GM12865 (cell line): ENCODE measurements at regions not wholly inside any gene's neighbourhood (a gene's known extent, or its start where the extent isn't known, plus 50 kb on each side); places are given as distances from the start of the nearest gene placed in this dataset.

Experiments used
- DNase-seq: peaks from one replicate; pipeline ENCODE4 v3.0.0; 2010; ENCODE audit warnings: low read depth
- H3K4me3 ChIP-seq: 2 replicates; pipeline ENCODE4 v1.5.1; 2011; ENCODE audit warnings: mild to moderate bottlenecking, low read depth, low read length, control low read depth
- TF ChIP-seq, protein P1 (sequence below): IDR thresholded peaks from 2 replicates; pipeline ENCODE4 v1.5.1; 2011; ENCODE audit warnings: low read length, control low read depth, low read depth, inconsistent platforms; ENCODE audit not compliant: insufficient read depth; ENCODE audit errors: missing control alignments

DNA sequence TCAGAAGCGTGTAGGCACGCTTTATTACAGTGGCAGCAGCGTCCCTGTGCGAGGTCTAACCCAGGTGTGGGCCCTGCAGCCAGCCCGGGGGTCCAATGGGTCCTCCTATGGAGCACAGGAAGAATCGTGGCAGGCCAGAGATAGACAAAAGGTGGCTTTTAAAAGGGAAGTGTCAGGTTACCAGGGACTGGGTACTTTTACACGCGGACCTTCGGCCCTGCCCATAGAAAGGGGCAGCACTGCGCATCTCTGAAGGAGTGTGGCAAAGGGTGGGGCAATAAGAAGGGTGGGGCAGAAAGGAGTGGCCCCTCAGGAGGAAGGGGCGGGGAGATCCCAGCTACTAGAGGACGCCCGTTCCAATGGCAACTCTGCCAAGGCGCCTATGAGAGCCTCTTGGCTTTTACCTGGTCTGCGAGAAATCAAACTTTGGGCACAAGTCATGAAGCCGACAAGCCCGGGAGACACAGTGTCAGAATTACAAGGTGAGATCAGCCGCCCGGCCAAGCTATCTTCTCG, 1419.8 kb downstream of the UQCRFS1 start:
- peak overlapping the region; percentile 79 for H3K4me3 ChIP-seq
- TF ChIP-seq, protein P1, sequence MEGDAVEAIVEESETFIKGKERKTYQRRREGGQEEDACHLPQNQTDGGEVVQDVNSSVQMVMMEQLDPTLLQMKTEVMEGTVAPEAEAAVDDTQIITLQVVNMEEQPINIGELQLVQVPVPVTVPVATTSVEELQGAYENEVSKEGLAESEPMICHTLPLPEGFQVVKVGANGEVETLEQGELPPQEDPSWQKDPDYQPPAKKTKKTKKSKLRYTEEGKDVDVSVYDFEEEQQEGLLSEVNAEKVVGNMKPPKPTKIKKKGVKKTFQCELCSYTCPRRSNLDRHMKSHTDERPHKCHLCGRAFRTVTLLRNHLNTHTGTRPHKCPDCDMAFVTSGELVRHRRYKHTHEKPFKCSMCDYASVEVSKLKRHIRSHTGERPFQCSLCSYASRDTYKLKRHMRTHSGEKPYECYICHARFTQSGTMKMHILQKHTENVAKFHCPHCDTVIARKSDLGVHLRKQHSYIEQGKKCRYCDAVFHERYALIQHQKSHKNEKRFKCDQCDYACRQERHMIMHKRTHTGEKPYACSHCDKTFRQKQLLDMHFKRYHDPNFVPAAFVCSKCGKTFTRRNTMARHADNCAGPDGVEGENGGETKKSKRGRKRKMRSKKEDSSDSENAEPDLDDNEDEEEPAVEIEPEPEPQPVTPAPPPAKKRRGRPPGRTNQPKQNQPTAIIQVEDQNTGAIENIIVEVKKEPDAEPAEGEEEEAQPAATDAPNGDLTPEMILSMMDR: no peak
- peak; percentile 91 for DNase-seq

DNA sequence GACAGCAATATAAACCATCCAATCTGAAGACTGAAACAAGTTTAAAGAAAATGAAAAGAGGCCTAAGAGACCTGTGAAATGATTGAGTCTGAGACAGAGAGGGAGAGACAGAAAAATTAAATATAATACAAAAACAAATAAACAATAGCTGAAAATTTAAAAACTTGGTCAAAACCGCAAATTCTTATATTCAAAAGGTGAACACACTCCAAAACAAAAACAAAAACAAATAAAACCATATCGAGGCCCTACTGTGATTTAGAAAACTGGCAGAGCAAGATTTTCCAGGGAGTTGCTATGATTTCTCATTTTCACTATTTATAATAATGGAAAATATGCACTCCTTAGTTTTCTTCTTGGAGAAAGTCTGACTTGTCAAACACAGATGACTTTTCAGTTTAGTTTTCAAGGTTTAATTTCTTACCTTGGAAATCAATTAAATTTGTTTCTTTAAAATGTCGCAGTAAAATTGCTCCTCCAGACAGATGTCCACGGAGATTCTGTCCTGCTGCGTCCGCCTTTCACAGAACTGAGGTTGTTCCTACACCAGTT, 1420.3 kb downstream of the UQCRFS1 start:
- DNase-seq: no peak
- H3K4me3 ChIP-seq: peak overlapping the region; percentile 79
- TF ChIP-seq, protein P1: no peak

DNA sequence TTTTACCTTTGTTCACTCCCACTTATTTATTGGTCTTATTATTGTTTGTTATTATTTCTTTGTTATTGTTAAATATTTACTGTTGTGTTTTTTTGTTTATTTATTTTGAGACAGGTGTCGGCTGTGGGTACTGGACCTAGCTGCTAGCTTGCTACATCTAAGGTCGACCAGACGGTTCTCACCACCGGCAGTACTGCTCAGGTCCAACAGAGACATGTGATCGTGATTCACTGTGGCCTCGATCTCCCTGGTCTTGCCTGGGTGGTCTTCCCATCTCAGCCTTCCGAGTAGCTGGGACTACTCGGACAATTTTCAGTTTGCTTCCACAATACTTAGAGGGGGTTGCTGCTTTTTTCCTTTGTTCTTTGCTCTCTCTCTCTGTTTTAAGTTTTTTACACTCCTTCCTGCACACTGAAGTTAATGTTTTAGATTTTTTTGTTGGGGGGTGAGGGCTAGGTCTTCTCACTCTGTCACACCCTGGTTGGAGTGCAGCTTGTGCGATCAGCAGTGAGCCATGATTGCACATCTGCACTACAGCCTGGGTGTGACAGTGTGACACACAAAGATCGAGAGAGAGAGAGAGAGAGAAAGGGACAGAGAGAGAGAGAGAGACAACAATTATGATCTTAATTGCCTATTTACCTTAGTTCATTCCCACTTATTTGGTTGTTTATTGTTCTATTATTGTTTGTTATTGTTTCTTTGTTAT, 1432.4 kb downstream of the UQCRFS1 start:
- TF ChIP-seq, protein P1: no peak
- DNase-seq: no peak
- H3K4me3 ChIP-seq: no peak overlapping the region

DNA sequence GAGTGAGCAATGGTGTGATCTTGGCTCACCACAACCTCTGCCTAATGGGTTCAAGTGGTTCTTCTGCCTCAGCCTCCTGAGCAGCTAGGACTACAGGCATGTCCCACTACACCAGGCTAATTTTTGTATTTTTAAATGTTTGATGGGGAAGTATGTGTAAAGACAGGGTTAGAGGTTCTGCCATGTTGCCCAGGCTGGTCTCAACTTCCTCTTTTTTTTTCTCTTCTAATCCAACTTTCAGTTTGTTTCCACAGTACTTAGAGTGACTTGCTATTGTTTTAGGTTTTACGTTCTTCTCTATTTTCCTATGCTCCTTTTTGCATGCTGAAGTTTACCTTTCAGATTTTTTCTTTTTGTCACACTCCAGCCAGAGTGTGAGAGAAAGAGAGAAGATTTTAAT, 1433.0 kb downstream of the UQCRFS1 start:
- no peak overlapping the region for H3K4me3 ChIP-seq
- no peak for DNase-seq
- TF ChIP-seq, protein P1: no peak

DNA sequence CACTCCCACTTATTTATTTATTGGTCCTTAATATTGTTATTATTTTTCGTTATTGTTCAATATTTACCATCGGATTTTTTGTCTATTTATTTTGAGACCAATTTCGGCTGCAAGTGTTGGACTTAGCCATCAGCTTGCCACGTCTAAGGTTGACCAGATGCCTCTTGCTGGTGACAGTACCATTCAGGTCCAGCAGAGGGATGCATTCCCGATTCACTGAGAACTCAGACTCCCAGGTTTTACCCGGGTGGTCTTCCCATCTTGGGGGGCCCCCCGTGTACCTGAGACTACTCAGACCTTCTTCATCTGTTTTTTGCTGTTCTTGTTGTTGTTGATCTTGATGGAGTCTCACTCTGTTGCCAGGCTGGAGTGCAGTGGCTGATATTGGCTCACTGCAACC, 1435.2 kb downstream of the UQCRFS1 start:
- TF ChIP-seq, protein P1: no peak
- no peak overlapping the region for H3K4me3 ChIP-seq
- DNase-seq: no peak

DNA sequence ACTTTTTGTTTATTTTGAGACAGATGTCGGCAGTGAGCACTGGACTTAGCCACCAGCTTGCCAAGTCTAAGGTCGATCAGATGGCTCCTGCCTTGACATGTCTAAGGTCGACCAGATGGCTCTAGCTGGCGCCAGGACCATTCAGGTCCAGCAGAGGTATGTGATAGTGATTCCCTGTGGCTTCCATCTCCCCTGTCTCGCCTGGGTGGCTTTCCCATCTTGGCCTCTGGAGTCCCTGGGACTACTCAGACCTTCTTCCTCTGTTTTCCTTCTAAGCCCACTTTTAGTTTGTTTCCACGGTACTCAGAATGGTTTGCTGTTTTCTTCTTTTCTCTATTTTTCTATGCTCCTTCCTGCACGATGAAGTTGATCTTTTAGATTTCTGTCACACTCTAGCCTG, 1435.7 kb downstream of the UQCRFS1 start:
- no peak overlapping the region for H3K4me3 ChIP-seq
- DNase-seq: no peak
- TF ChIP-seq, protein P1: no peak
